OCI-LY3 (cell line): ENCODE measurements at regions not wholly inside any gene's neighbourhood (a gene's known extent, or its start where the extent isn't known, plus 50 kb on each side); places are given as distances from the start of the nearest gene placed in this dataset.

ENCODE experiments used
- H2AFZ ChIP-seq: fragments of 200-600, 300-600 bp; shearing (Covaris generic); 2 replicates; pipeline ENCODE4 v1.6.0; 2014; ENCODE audit warnings: antibody characterized with exemption, low read depth, low read length
- H3K27ac ChIP-seq: fragments of 200-600, 300-600 bp; sonication (generic); 2 replicates; pipeline ENCODE4 v1.5.1; 2014; ENCODE audit warnings: mild to moderate bottlenecking, low read length, moderate library complexity, mixed read lengths
- H3K27me3 ChIP-seq: fragments of 200-600, 300-600 bp; sonication (generic); 2 replicates; pipeline ENCODE4 v1.6.1; 2014; ENCODE audit warnings: low read depth, low read length, mixed read lengths
- H3K36me3 ChIP-seq: fragments of 200-600, 300-600 bp; sonication (generic); replicated peaks from 2 replicates; pipeline ENCODE3; 2014; ENCODE audit warnings: low read depth, low read length, mixed read lengths
- H3K4me1 ChIP-seq: fragments of 300-600, 200-600 bp; sonication (generic); 2 replicates; pipeline ENCODE4 v1.6.1; 2014; ENCODE audit warnings: low read length, mixed read lengths
- H3K4me2 ChIP-seq: fragments of 200-600, 300-600 bp; sonication (generic); 2 replicates; pipeline ENCODE4 v1.6.1; 2014; ENCODE audit warnings: low read length, mixed read lengths
- H3K4me3 ChIP-seq: fragments of 300-600, 200-600 bp; sonication (generic); 2 replicates; pipeline ENCODE4 v1.5.1; 2014; ENCODE audit warnings: antibody characterized with exemption, mild to moderate bottlenecking, low read length, moderate library complexity
- H3K79me2 ChIP-seq: fragments of 300-600, 200-600 bp; shearing (Covaris generic); 2 replicates; pipeline ENCODE4 v1.6.1; 2014; ENCODE audit warnings: mild to moderate bottlenecking, low read length, mixed read lengths
- H3K9ac ChIP-seq: fragments of 300-600, 200-600 bp; shearing (Covaris generic); 2 replicates; pipeline ENCODE4 v1.6.0; 2014; ENCODE audit warnings: mild to moderate bottlenecking, low read length, moderate library complexity
- H3K9me3 ChIP-seq: fragments of 200-600, 300-600 bp; shearing (Covaris generic); 2 replicates; pipeline ENCODE4 v1.6.1; 2014; ENCODE audit warnings: low read length, mixed read lengths; ENCODE audit not compliant: insufficient read depth
- H4K20me1 ChIP-seq: fragments of 200-600, 300-600 bp; sonication (generic); 2 replicates; pipeline ENCODE4 v1.6.1; 2016; ENCODE audit warnings: low read length, mixed read lengths; ENCODE audit not compliant: insufficient read depth
- EZH2phosphoT487 ChIP-seq: fragments of 200-600 bp; shearing (Covaris generic); IDR thresholded peaks from 2 replicates; pipeline ENCODE4 v1.6.1; 2018; ENCODE audit warnings: antibody characterized with exemption, mixed run types, low read depth
- TF ChIP-seq, protein P1 (sequence below): fragments of 200-600, 300-600 bp; sonication (generic); IDR thresholded peaks from 2 replicates; pipeline ENCODE4 v1.5.1; 2014; ENCODE audit warnings: antibody characterized with exemption, low read length, low read depth

DNA sequence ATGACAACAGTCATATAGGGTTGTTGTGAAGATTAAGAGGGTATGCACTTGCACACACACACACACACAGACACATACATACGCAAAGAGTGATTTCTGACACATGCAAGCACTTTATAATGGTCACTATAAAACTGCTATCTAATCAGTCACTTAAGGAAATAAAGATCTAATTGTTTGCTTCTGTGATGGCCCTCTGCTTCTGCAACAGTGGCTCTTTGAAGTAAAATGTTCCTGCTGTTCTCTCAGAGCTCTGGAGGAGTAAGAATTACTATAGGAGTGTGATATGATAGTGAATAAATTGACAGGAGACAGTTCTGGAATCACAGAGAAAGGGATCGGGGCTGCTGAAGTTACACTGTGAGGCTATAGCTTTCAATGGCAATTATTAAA is 494.5 kb upstream of the B3GALT2 start:
- Histone ChIP-seq H3K36me3 (no peaks in the 10 kb centered on the region), H3K4me2 (no peak overlapping the region), H3K9me3 (no peaks in the 10 kb centered on the region), H3K9ac (no peak overlapping the region), H3K4me3 (no peak overlapping the region), H2AFZ (no peak overlapping the region), H3K27ac (no peak overlapping the region), H3K79me2 (no peaks in the 10 kb centered on the region), H3K4me1 (peaks cover 2% of the 10 kb centered on the region), H3K27me3 (no peaks in the 10 kb centered on the region), H4K20me1 (no peaks in the 10 kb centered on the region)
- TF ChIP-seq EZH2phosphoT487: no peak
- TF ChIP-seq, protein P1, sequence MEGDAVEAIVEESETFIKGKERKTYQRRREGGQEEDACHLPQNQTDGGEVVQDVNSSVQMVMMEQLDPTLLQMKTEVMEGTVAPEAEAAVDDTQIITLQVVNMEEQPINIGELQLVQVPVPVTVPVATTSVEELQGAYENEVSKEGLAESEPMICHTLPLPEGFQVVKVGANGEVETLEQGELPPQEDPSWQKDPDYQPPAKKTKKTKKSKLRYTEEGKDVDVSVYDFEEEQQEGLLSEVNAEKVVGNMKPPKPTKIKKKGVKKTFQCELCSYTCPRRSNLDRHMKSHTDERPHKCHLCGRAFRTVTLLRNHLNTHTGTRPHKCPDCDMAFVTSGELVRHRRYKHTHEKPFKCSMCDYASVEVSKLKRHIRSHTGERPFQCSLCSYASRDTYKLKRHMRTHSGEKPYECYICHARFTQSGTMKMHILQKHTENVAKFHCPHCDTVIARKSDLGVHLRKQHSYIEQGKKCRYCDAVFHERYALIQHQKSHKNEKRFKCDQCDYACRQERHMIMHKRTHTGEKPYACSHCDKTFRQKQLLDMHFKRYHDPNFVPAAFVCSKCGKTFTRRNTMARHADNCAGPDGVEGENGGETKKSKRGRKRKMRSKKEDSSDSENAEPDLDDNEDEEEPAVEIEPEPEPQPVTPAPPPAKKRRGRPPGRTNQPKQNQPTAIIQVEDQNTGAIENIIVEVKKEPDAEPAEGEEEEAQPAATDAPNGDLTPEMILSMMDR: no peak

DNA sequence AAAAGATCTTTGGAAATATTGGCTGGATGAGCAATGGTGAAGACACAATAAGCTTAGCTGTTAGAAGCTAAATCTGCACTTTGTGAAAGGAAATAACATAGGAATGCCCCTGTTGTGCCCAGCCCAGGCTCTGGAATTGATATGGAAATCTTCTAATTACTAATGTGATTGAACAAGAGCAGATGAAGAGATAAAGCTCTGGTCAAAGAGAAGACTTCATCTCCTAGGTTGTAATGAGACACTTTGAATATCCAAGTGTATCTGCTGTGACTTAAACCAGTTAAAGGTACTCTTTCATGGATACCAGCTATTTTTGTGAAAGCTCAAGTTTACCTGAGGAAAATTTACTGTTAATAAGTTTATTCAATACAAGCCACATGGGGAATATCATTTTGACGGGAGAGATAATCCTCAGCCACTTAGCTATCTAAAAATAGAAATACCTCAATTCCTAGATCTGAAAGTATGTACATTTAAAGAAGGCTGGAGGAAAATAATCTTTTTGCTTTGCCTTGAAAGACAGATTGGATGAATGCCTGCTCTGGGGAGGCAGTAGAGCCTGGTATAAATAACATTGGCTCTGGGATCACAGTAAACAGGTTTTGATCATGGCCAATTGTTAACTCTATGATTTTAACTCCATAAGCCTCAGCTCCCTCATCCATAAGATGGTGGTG is 494.0 kb upstream of the B3GALT2 start:
- Histone ChIP-seq H3K4me3 (no peak overlapping the region), H3K27me3 (no peaks in the 10 kb centered on the region), H3K9ac (no peak overlapping the region), H3K4me2 (no peak overlapping the region), H3K9me3 (no peaks in the 10 kb centered on the region), H4K20me1 (no peaks in the 10 kb centered on the region), H3K4me1 (no peaks in the 10 kb centered on the region), H3K79me2 (no peaks in the 10 kb centered on the region), H2AFZ (no peak overlapping the region), H3K36me3 (no peaks in the 10 kb centered on the region), H3K27ac (no peak overlapping the region)
- no peak for TF ChIP-seq EZH2phosphoT487
- TF ChIP-seq, protein P1: no peak

DNA sequence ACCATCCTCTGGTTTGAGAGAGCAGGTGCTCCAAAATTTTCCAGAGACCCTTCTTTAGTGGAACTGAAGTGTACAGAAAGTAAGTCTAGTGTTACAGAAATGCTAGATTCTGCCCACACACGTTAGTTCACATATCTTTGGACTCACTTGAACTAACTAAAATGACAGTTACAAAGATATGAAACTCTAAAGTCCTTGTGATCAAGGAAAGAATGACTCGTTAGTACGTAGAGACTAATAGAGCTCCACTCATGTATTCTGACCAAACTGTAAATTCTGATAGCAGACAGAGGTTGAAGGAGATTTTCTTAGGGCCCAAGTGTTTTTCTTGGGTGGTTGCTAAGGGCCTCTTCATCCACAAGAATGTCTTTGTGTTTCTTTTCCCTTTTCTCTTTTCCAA is 491.5 kb upstream of the B3GALT2 start:
- Histone ChIP-seq H3K79me2 (no peaks in the 10 kb centered on the region), H4K20me1 (no peaks in the 10 kb centered on the region), H3K4me1 (no peaks in the 10 kb centered on the region), H3K9me3 (no peaks in the 10 kb centered on the region), H3K27ac (no peak overlapping the region), H3K36me3 (no peaks in the 10 kb centered on the region), H3K9ac (no peak overlapping the region), H2AFZ (no peak overlapping the region), H3K27me3 (no peaks in the 10 kb centered on the region), H3K4me2 (no peak overlapping the region), H3K4me3 (no peak overlapping the region)
- TF ChIP-seq, protein P1: no peak
- no peak for TF ChIP-seq EZH2phosphoT487

GRCh38 chr1:193676996-193677549 is 490.7 kb upstream of the B3GALT2 start:
- Histone ChIP-seq H2AFZ (no peak overlapping the region), H3K4me2 (no peak overlapping the region), H3K4me3 (no peak overlapping the region), H3K27ac (no peak overlapping the region), H3K79me2 (no peaks in the 10 kb centered on the region), H3K36me3 (no peaks in the 10 kb centered on the region), H3K9ac (no peak overlapping the region), H3K9me3 (no peaks in the 10 kb centered on the region), H3K4me1 (no peaks in the 10 kb centered on the region), H3K27me3 (no peaks in the 10 kb centered on the region), H4K20me1 (no peaks in the 10 kb centered on the region)
- TF ChIP-seq EZH2phosphoT487: no peak
- TF ChIP-seq, protein P1: no peak
